ENCODE measurements at regions not wholly inside any gene's neighbourhood (a gene's known extent, or its start where the extent isn't known, plus 50 kb on each side); places are given as distances from the start of the nearest gene placed in this dataset.

GRCh38 chr4:116229420-116229819 is 856.0 kb downstream of the TRAM1L1 start:
- Histone ChIP-seq H3K79me2 (ENCODE audit: control insufficient read depth, insufficient read depth, low read length) (no peaks in the 10 kb centered on the region), H3K4me2 (ENCODE audit: extremely low read depth, insufficient read depth, low read length) (no peak overlapping the region), H3K4me1 (ENCODE audit: control insufficient read depth, extremely low read depth, insufficient read depth, low read length) (no peaks in the 10 kb centered on the region), H2AFZ (ENCODE audit: low read length) (no peak overlapping the region), H3K27me3 (ENCODE audit: control insufficient read depth, insufficient read depth, low read length) (no peaks in the 10 kb centered on the region), H4K20me1 (ENCODE audit: control insufficient read depth, extremely low read depth, insufficient read depth, low read length) (no peaks in the 10 kb centered on the region), H3K9me3 (ENCODE audit: control insufficient read depth, insufficient read depth, low read depth, low read length) (no peaks in the 10 kb centered on the region), H3K4me3 (replicated peaks in 1 of 4; ENCODE audit: control extremely low read depth in 1 of 4, insufficient read depth in 1 of 4, low read depth in 3 of 4, low read length in 4 of 4) (no peak overlapping the region), H3K27ac (ENCODE audit: insufficient read depth, low read length) (no peak overlapping the region), H3K9ac (ENCODE audit: insufficient read depth, low read length) (no peak overlapping the region), H3K36me3 (ENCODE audit: control insufficient read depth, insufficient read depth, low read length) (no peaks in the 10 kb centered on the region)
- TF ChIP-seq CTCF (conservative IDR thresholded peaks at IDR 0.05 in 1 of 2, IDR thresholded peaks at IDR 0.05 in 1 of 2; ENCODE audit: low read depth in 1 of 2, low read length in 2 of 2) (no peak), EZH2 (IDR thresholded peaks at IDR 0.05; ENCODE audit: low read length, missing control alignments) (no peak)
- no peak for DNase-seq (ENCODE audit: low read depth in 2 of 2)

- no peaks in the 10 kb centered on the region for H3K9me3 ChIP-seq (ENCODE audit: control insufficient read depth, insufficient read depth, low read depth, low read length)
- no peak for DNase-seq (ENCODE audit: low read depth in 2 of 2)
- no peak overlapping the region for H3K9ac ChIP-seq (ENCODE audit: insufficient read depth, low read length)
- no peaks in the 10 kb centered on the region for H3K4me1 ChIP-seq (ENCODE audit: control insufficient read depth, extremely low read depth, insufficient read depth, low read length)
- no peak overlapping the region for H3K4me3 ChIP-seq (replicated peaks in 1 of 4; ENCODE audit: control extremely low read depth in 1 of 4, insufficient read depth in 1 of 4, low read depth in 3 of 4, low read length in 4 of 4)
- H3K36me3 ChIP-seq (ENCODE audit: control insufficient read depth, insufficient read depth, low read length) = no peaks in the 10 kb centered on the region
- no peak for TF ChIP-seq CTCF (conservative IDR thresholded peaks at IDR 0.05 in 1 of 2, IDR thresholded peaks at IDR 0.05 in 1 of 2; ENCODE audit: low read depth in 1 of 2, low read length in 2 of 2)
- no peak for TF ChIP-seq EZH2 (IDR thresholded peaks at IDR 0.05; ENCODE audit: low read length, missing control alignments)
- no peak overlapping the region for H3K27ac ChIP-seq (ENCODE audit: insufficient read depth, low read length)
- no peak overlapping the region for H3K4me2 ChIP-seq (ENCODE audit: extremely low read depth, insufficient read depth, low read length)
- no peaks in the 10 kb centered on the region for H4K20me1 ChIP-seq (ENCODE audit: control insufficient read depth, extremely low read depth, insufficient read depth, low read length)
- no peak overlapping the region for H2AFZ ChIP-seq (ENCODE audit: low read length)
- H3K79me2 ChIP-seq (ENCODE audit: control insufficient read depth, insufficient read depth, low read length) = no peaks in the 10 kb centered on the region
- H3K27me3 ChIP-seq (ENCODE audit: control insufficient read depth, insufficient read depth, low read length) = no peaks in the 10 kb centered on the region
These were observed 862.2 kb downstream of the TRAM1L1 start for GRCh38 chr4:116223040-116223732.

- no peak overlapping the region for H3K4me2 ChIP-seq (ENCODE audit: extremely low read depth, insufficient read depth, low read length)
These were observed 867.6 kb downstream of the TRAM1L1 start for GRCh38 chr4:116217781-116218180.

More at GRCh38 chr4:116217781-116218180, 867.6 kb downstream of the TRAM1L1 start:
- H3K9ac ChIP-seq (ENCODE audit: insufficient read depth, low read length) = no peak overlapping the region
- H3K4me3 ChIP-seq (replicated peaks in 1 of 4; ENCODE audit: control extremely low read depth in 1 of 4, insufficient read depth in 1 of 4, low read depth in 3 of 4, low read length in 4 of 4) = no peak overlapping the region
- H3K27ac ChIP-seq (ENCODE audit: insufficient read depth, low read length) = no peak overlapping the region
- peak in 1 of 2 donors; percentile 3 for DNase-seq (ENCODE audit: low read depth in 2 of 2)
- H4K20me1 ChIP-seq (ENCODE audit: control insufficient read depth, extremely low read depth, insufficient read depth, low read length) = no peaks in the 10 kb centered on the region
- H3K36me3 ChIP-seq (ENCODE audit: control insufficient read depth, insufficient read depth, low read length) = no peaks in the 10 kb centered on the region
- no peaks in the 10 kb centered on the region for H3K79me2 ChIP-seq (ENCODE audit: control insufficient read depth, insufficient read depth, low read length)
- H3K4me1 ChIP-seq (ENCODE audit: control insufficient read depth, extremely low read depth, insufficient read depth, low read length) = no peaks in the 10 kb centered on the region
- TF ChIP-seq CTCF (conservative IDR thresholded peaks at IDR 0.05 in 1 of 2, IDR thresholded peaks at IDR 0.05 in 1 of 2; ENCODE audit: low read depth in 1 of 2, low read length in 2 of 2) (no peak), EZH2 (IDR thresholded peaks at IDR 0.05; ENCODE audit: low read length, missing control alignments) (no peak)
- H3K27me3 ChIP-seq (ENCODE audit: control insufficient read depth, insufficient read depth, low read length) = no peaks in the 10 kb centered on the region
- no peak overlapping the region for H2AFZ ChIP-seq (ENCODE audit: low read length)
- H3K9me3 ChIP-seq (ENCODE audit: control insufficient read depth, insufficient read depth, low read depth, low read length) = no peaks in the 10 kb centered on the region
